H9 (cell line): ENCODE measurements at regions not wholly inside any gene's neighbourhood (a gene's known extent, or its start where the extent isn't known, plus 50 kb on each side); places are given as distances from the start of the nearest gene placed in this dataset.

Experiments
- DNase-seq: peaks from one replicate; pipeline ENCODE4 v3.0.0-alpha.2; 2017
- H2AFZ ChIP-seq: one replicate; pipeline ENCODE4 v1.6.1; 2013; ENCODE audit warnings: mild to moderate bottlenecking, low read length, control low read depth, moderate library complexity
- H2AK5ac ChIP-seq: 2 replicates; pipeline ENCODE4 v1.6.1; 2013; ENCODE audit warnings: low read length, control low read depth, mixed read lengths; ENCODE audit not compliant: insufficient read length
- H2BK120ac ChIP-seq: one replicate; pipeline ENCODE4 v1.6.1; 2013; ENCODE audit warnings: low read depth, mild to moderate bottlenecking, low read length, control low read depth, inconsistent platforms; ENCODE audit not compliant: poor library complexity, severe bottlenecking
- H2BK12ac ChIP-seq: 2 replicates; pipeline ENCODE4 v1.6.1; 2013; ENCODE audit warnings: low read length, control low read depth, mixed read lengths, low read depth; ENCODE audit not compliant: insufficient read length
- H2BK15ac ChIP-seq: 2 replicates; pipeline ENCODE4 v1.6.1; 2013; ENCODE audit warnings: low read depth, low read length, control low read depth
- H2BK20ac ChIP-seq: one replicate; pipeline ENCODE4 v1.6.1; 2013; ENCODE audit warnings: low read depth, mild to moderate bottlenecking, low read length, control low read depth, inconsistent platforms; ENCODE audit not compliant: poor library complexity, severe bottlenecking
- H2BK5ac ChIP-seq: 2 replicates; pipeline ENCODE4 v1.6.1; 2013; ENCODE audit warnings: low read length, control low read depth, mixed read lengths; ENCODE audit not compliant: insufficient read length
- H3K14ac ChIP-seq: 2 replicates; pipeline ENCODE4 v1.6.1; 2013; ENCODE audit warnings: low read length, control low read depth; ENCODE audit not compliant: insufficient read depth
- H3K18ac ChIP-seq: 2 replicates; pipeline ENCODE4 v1.6.1; 2013; ENCODE audit warnings: low read depth, mild to moderate bottlenecking, mixed read lengths, low read length, control low read depth; ENCODE audit not compliant: insufficient read length
- H3K23ac ChIP-seq: 2 replicates; pipeline ENCODE4 v1.6.1; 2013; ENCODE audit warnings: low read length, control low read depth, mixed read lengths, low read depth; ENCODE audit not compliant: insufficient read length
- H3K23me2 ChIP-seq: 2 replicates; pipeline ENCODE4 v1.6.1; 2013; ENCODE audit warnings: low read depth, mild to moderate bottlenecking, mixed read lengths, low read length, control low read depth; ENCODE audit not compliant: insufficient read length, poor library complexity, severe bottlenecking
- H3K27ac ChIP-seq: 2 replicates; pipeline ENCODE4 v1.5.1; 2013; ENCODE audit warnings: low read length, control low read depth, mixed read lengths, low read depth; ENCODE audit not compliant: insufficient read length
- H3K27me3 ChIP-seq: 2 replicates; pipeline ENCODE4 v1.6.1; 2013; ENCODE audit warnings: low read length, control low read depth, inconsistent platforms; ENCODE audit not compliant: insufficient read depth
- H3K4ac ChIP-seq: 2 replicates; pipeline ENCODE4 v1.6.1; 2013; ENCODE audit warnings: low read depth, mild to moderate bottlenecking, control low read depth, inconsistent platforms, low read length, moderate library complexity
- H3K4me1 ChIP-seq: 2 replicates; pipeline ENCODE4 v1.6.1; 2013; ENCODE audit warnings: low read length, control low read depth, inconsistent platforms; ENCODE audit not compliant: insufficient read depth
- H3K4me2 ChIP-seq: 2 replicates; pipeline ENCODE4 v1.6.1; 2013; ENCODE audit warnings: low read length, control low read depth, mixed read lengths; ENCODE audit not compliant: insufficient read length, insufficient read depth
- H3K56ac ChIP-seq: 2 replicates; pipeline ENCODE4 v1.6.1; 2013; ENCODE audit warnings: low read depth, mild to moderate bottlenecking, mixed read lengths, low read length, control low read depth; ENCODE audit not compliant: insufficient read length
- H3K79me1 ChIP-seq: 2 replicates; pipeline ENCODE4 v1.6.1; 2013; ENCODE audit warnings: low read depth, mild to moderate bottlenecking, moderate library complexity, low read length, control low read depth, inconsistent platforms; ENCODE audit not compliant: insufficient read depth, poor library complexity, severe bottlenecking
- H3K79me2 ChIP-seq: 2 replicates; pipeline ENCODE4 v1.6.1; 2013; ENCODE audit warnings: low read length, control low read depth, inconsistent platforms; ENCODE audit not compliant: insufficient read depth
- H3K9ac ChIP-seq: 2 replicates; pipeline ENCODE4 v1.6.1; 2013; ENCODE audit warnings: low read length, control low read depth, mixed read lengths; ENCODE audit not compliant: insufficient read length; ENCODE audit errors: extremely low read depth
- H3K9me3 ChIP-seq: one replicate; pipeline ENCODE4 v1.6.1; 2013; ENCODE audit warnings: low read depth, low read length, inconsistent platforms; ENCODE audit not compliant: control insufficient read depth
- H3T11ph ChIP-seq: one replicate; pipeline ENCODE4 v1.6.1; 2013; ENCODE audit warnings: mild to moderate bottlenecking, low read length, control low read depth, inconsistent platforms
- H4K20me1 ChIP-seq: one replicate; pipeline ENCODE4 v1.6.1; 2013; ENCODE audit not compliant: control insufficient read depth, insufficient read length, insufficient read depth
- H4K5ac ChIP-seq: 2 replicates; pipeline ENCODE4 v1.6.1; 2013; ENCODE audit warnings: low read depth, mild to moderate bottlenecking, mixed read lengths, low read length, control low read depth; ENCODE audit not compliant: insufficient read length
- H4K8ac ChIP-seq: replicated peaks from 2 replicates; pipeline ENCODE4 v1.6.1; 2013; ENCODE audit warnings: low read length, control low read depth, mixed read lengths, low read depth; ENCODE audit not compliant: insufficient read length
- H4K91ac ChIP-seq: 2 replicates; pipeline ENCODE4 v1.6.1; 2013; ENCODE audit warnings: low read depth, mild to moderate bottlenecking, moderate library complexity, mixed read lengths, low read length, control low read depth; ENCODE audit not compliant: insufficient read length
- H3K27ac Mint-ChIP-seq, 3 experiments: 2 replicates in 2 of 3; 3 replicates in 1 of 3; pipeline ENCODE4 v1.8.0; 2020 to 2021; ENCODE audit warnings: mixed read lengths in 3 of 3, mild to moderate bottlenecking in 1 of 3, moderate library complexity in 1 of 3
- H3K27me3 Mint-ChIP-seq: 2 replicates; pipeline ENCODE4 v1.8.0; 2021; ENCODE audit warnings: low read depth, mild to moderate bottlenecking, moderate library complexity, mixed read lengths
- H3K36me3 Mint-ChIP-seq, 3 experiments: 2 replicates in 2 of 3; 3 replicates in 1 of 3; pipeline ENCODE4 v1.8.0; 2020 to 2021; ENCODE audit warnings: low read depth in 3 of 3, mixed read lengths in 3 of 3; ENCODE audit not compliant: insufficient read depth in 1 of 3
- H3K4me1 Mint-ChIP-seq, 2 experiments: 2 replicates each; pipeline ENCODE4 v1.8.0; 2020; ENCODE audit warnings: mixed read lengths in 2 of 2
- H3K4me3 Mint-ChIP-seq, 2 experiments: 2 replicates in 1 of 2; 3 replicates in 1 of 2; pipeline ENCODE4 v1.8.0; 2020 to 2021; ENCODE audit warnings: mild to moderate bottlenecking in 2 of 2, mixed read lengths in 2 of 2, moderate library complexity in 1 of 2
- H3K9me3 Mint-ChIP-seq, 2 experiments: 2 replicates in 1 of 2; 3 replicates in 1 of 2; pipeline ENCODE4 v1.8.0; 2020; ENCODE audit warnings: mild to moderate bottlenecking in 2 of 2, mixed read lengths in 2 of 2, moderate library complexity in 1 of 2
- CTCF ChIP-seq: fragments of 200-600 bp; sonication (generic); conservative IDR thresholded peaks from 3 replicates; pipeline ENCODE4 v1.8.0; 2021; ENCODE audit warnings: antibody characterized with exemption, mild to moderate bottlenecking
- WGBS: extraction: QIAGEN DNeasy Blood & Tissue Kit; methylation state at CpG from one replicate; pipeline ENCODE4 v1.1.7; 2013; ENCODE audit warnings: missing lambda C conversion rate, low lambda C conversion rate, mixed read lengths; ENCODE audit not compliant: insufficient read length; ENCODE audit errors: extremely low coverage; 5-methylcytosine and 5-hydroxymethylcytosine counted together

- no peak overlapping the region for H3T11ph ChIP-seq
Measured at GRCh38 chr14:97349946-97350345, 552.8 kb downstream of the VRK1 start.

More at GRCh38 chr14:97349946-97350345, 552.8 kb downstream of the VRK1 start:
- Histone ChIP-seq H4K5ac (no peak overlapping the region), H3K27ac (no peak overlapping the region), H3K23ac (no peak overlapping the region), H3K79me1 (no peaks in the 10 kb centered on the region), H3K79me2 (no peaks in the 10 kb centered on the region), H3K14ac (no peak overlapping the region), H3K4me2 (no peak overlapping the region), H2BK20ac (no peak overlapping the region), H3K27me3 (no peaks in the 10 kb centered on the region), H2BK12ac (no peak overlapping the region), H3K4me1 (no peaks in the 10 kb centered on the region), H4K8ac (no peak overlapping the region), H3K56ac (no peak overlapping the region), H2BK120ac (no peak overlapping the region), H4K91ac (no peak overlapping the region), H2BK5ac (no peak overlapping the region), H2BK15ac (no peak overlapping the region), H3K4ac (no peak overlapping the region), H2AFZ (no peak overlapping the region), H3K23me2 (no peaks in the 10 kb centered on the region), H3K18ac (no peak overlapping the region), H2AK5ac (no peak overlapping the region), H3K9me3 (no peaks in the 10 kb centered on the region), H4K20me1 (no peaks in the 10 kb centered on the region), H3K9ac (no peak overlapping the region)
- DNase-seq, result no peak
- H3K4me1 Mint-ChIP-seq, result no peaks in the 10 kb centered on the region
- no CpG with 5 or more reads among the region's 3 CpGs for WGBS
- H3K27ac Mint-ChIP-seq, result no peak overlapping the region
- H3K4me3 Mint-ChIP-seq, result no peak overlapping the region
- H3K27me3 Mint-ChIP-seq, result peaks cover 3% of the 10 kb centered on the region
- H3K36me3 Mint-ChIP-seq, result no peaks in the 10 kb centered on the region; a peak in 2 of 7 replicates
- H3K9me3 Mint-ChIP-seq, result peaks cover 0 to 2% of the 10 kb centered on the region in 2 experiments; a peak in 1 of 5 replicates
- no peak for TF ChIP-seq CTCF
